Choroid plexus epithelial cell (primary cell): ENCODE measurements at regions not wholly inside any gene's neighbourhood (a gene's known extent, or its start where the extent isn't known, plus 50 kb on each side); places are given as distances from the start of the nearest gene placed in this dataset.

Experiments
- DNase-seq: peaks from one replicate; pipeline ENCODE4 v3.0.0-alpha.2; 2010; ENCODE audit warnings: low read depth
- H3K4me3 ChIP-seq: 2 replicates; pipeline ENCODE4 v1.5.1; 2011; ENCODE audit warnings: low read depth, mild to moderate bottlenecking, control low read depth, low read length, moderate library complexity
- TF ChIP-seq, protein P1 (sequence below): conservative IDR thresholded peaks from 2 replicates; pipeline ENCODE4 v1.5.1; 2011; ENCODE audit warnings: low read depth, mild to moderate bottlenecking, control low read depth, inconsistent platforms, low read length, moderate library complexity

DNA sequence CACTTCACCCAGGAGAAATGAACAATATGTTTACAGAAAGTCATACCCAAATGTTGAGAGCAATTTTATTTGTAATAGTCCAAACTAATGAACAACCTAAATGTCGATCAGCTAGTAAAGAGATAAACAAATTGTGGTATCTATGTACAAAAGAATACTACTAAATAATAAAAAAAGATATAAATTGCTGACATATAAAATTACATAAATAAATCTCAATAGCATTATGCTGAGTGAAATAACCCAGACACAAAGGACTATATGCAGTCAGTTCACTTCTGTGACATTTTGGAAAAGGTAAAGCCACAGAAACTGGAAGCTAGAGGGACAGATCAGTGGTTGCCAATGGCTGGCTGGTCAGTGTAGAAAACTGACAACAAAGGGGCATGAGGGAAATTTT is 346.0 kb upstream of the PCDH20 start:
- no peak overlapping the region for H3K4me3 ChIP-seq
- TF ChIP-seq, protein P1, sequence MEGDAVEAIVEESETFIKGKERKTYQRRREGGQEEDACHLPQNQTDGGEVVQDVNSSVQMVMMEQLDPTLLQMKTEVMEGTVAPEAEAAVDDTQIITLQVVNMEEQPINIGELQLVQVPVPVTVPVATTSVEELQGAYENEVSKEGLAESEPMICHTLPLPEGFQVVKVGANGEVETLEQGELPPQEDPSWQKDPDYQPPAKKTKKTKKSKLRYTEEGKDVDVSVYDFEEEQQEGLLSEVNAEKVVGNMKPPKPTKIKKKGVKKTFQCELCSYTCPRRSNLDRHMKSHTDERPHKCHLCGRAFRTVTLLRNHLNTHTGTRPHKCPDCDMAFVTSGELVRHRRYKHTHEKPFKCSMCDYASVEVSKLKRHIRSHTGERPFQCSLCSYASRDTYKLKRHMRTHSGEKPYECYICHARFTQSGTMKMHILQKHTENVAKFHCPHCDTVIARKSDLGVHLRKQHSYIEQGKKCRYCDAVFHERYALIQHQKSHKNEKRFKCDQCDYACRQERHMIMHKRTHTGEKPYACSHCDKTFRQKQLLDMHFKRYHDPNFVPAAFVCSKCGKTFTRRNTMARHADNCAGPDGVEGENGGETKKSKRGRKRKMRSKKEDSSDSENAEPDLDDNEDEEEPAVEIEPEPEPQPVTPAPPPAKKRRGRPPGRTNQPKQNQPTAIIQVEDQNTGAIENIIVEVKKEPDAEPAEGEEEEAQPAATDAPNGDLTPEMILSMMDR = no peak
- no peak for DNase-seq

- no peak for DNase-seq
- TF ChIP-seq, protein P1 = no peak
These were observed 344.5 kb upstream of the PCDH20 start for GRCh38 chr13:61760102-61760501.

GRCh38 chr13:61756031-61756430 is 340.4 kb upstream of the PCDH20 start:
- no peak overlapping the region for H3K4me3 ChIP-seq
- TF ChIP-seq, protein P1 = no peak

More at GRCh38 chr13:61760102-61760501, 344.5 kb upstream of the PCDH20 start:
- H3K4me3 ChIP-seq = no peak overlapping the region

GRCh38 chr13:61751039-61751438 is 335.4 kb upstream of the PCDH20 start:
- DNase-seq = no peak
- TF ChIP-seq, protein P1 = no peak
- no peak overlapping the region for H3K4me3 ChIP-seq

More at GRCh38 chr13:61756031-61756430, 340.4 kb upstream of the PCDH20 start:
- no peak for DNase-seq

DNA sequence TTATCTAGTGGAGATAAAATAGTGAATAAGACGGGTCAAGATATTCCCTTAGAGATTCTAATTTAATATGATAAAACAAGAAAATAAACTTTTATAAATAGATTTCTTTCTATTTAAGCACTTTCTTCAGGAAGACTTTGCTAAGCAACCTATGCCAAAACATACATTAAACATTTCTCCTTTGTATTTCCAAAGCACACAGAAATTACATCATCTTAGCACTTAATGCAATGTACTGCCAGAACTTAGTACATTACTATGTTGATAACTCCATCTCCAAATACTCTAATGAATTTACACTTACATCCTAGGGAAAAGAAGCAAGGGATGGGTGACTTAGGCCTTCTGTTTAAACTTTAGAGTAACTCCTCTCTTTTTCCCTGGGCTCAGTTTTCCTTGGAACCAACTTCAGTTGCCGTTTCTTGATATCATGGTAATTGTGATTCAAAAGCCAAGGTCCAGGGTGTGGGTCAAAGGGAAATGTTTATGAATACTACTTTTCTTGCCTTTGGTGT is 322.6 kb upstream of the PCDH20 start:
- TF ChIP-seq, protein P1 = no peak
- DNase-seq = no peak
- H3K4me3 ChIP-seq = no peak overlapping the region

GRCh38 chr13:61734683-61735082 is 319.0 kb upstream of the PCDH20 start:
- DNase-seq = no peak
- TF ChIP-seq, protein P1 = no peak
- H3K4me3 ChIP-seq = no peak overlapping the region

DNA sequence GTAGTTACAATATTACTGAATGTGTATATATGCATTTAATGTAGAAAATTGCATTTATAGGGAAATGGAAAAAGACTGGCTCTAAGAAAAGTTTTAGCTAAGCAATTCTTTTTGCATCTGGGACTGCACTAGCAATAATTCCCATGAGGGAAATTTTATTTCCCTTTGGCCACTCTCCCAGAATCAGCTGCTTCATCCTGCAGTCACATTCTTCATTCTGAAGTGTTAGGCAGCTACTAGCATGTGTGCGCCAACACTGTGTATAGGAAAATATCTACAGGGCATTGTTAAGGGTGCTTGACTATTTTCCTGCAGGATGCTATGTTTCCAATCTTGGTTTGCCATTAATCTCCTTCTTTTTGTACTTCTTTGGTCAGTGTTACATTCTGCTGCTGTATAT is 312.8 kb upstream of the PCDH20 start:
- DNase-seq = peak; percentile 30
- TF ChIP-seq, protein P1 = no peak
- H3K4me3 ChIP-seq = no peak overlapping the region
